SK-N-SH (cell line): ENCODE measurements at regions not wholly inside any gene's neighbourhood (a gene's known extent, or its start where the extent isn't known, plus 50 kb on each side); places are given as distances from the start of the nearest gene placed in this dataset.

Experiments used
- CTCF ChIA-PET: fragments of 300-600, 350-600 bp; formaldehyde crosslinking; extraction: SDS; loops from one replicate; lab custom pipeline; 2021; lab: Yijun Ruan, JAX
- POLR2A ChIA-PET: fragments of 350-600 bp; sonication (Branson Sonifier 250); formaldehyde crosslinking; extraction: SDS; loops from one replicate; lab custom pipeline; 2020; ENCODE audit warnings: antibody characterized with exemption, inconsistent platforms; lab: Yijun Ruan, JAX
- DNase-seq: peaks from one replicate; pipeline ENCODE4 v3.0.0; 2012
- H2AFZ ChIP-seq: fragments of 200-600 bp; sonication (generic); 2 replicates; pipeline ENCODE4 v1.8.1; 2016; ENCODE audit warnings: antibody characterized with exemption, mild to moderate bottlenecking, low read depth
- H3F3A ChIP-seq: fragments of 200-600 bp; sonication (generic); replicated peaks from 2 replicates; pipeline ENCODE3; 2016; ENCODE audit warnings: antibody characterized with exemption, mild to moderate bottlenecking; ENCODE audit not compliant: insufficient read depth
- H3K27ac ChIP-seq, 2 experiments: fragments of 200-500 bp in 1 of 2; fragments of 200-600 bp in 1 of 2; sonication (Bioruptor generic) in 1 of 2; sonication (generic), shearing (Covaris generic) in 1 of 2; 2 replicates each; pipeline versions ENCODE4 v1.5.1 to v1.6.1; 2014 to 2016; ENCODE audit warnings: low read depth in 2 of 2, inconsistent platforms in 1 of 2, low read length in 1 of 2, mild to moderate bottlenecking in 1 of 2, mixed read lengths in 1 of 2
- H3K27me3 ChIP-seq: fragments of 200-600 bp; sonication (generic), shearing (Covaris generic); 2 replicates; pipeline ENCODE4 v1.6.1; 2016; ENCODE audit warnings: mixed run types; ENCODE audit not compliant: insufficient read depth
- H3K36me3 ChIP-seq, 2 experiments: fragments of 200-500 bp in 1 of 2; fragments of 200-600 bp in 1 of 2; sonication (Bioruptor generic) in 1 of 2; sonication (generic) in 1 of 2; replicated peaks in 1 of 2; 2 replicates each; pipeline versions ENCODE3 to v1.5.1; 2014 to 2016; ENCODE audit warnings: low read length in 1 of 2, mild to moderate bottlenecking in 1 of 2; ENCODE audit not compliant: insufficient read depth in 2 of 2, control insufficient read depth in 1 of 2
- H3K4me1 ChIP-seq, 2 experiments: fragments of 200-500 bp in 1 of 2; fragments of 200-600 bp in 1 of 2; sonication (Bioruptor generic) in 1 of 2; sonication (generic), shearing (Covaris generic) in 1 of 2; 2 replicates each; pipeline versions ENCODE4 v1.5.1 to v1.6.1; 2014 to 2016; ENCODE audit warnings: low read depth in 1 of 2, low read length in 1 of 2, mixed run types in 1 of 2; ENCODE audit not compliant: insufficient read depth in 2 of 2, control insufficient read depth in 1 of 2
- H3K4me2 ChIP-seq: fragments of 200-600 bp; sonication (generic), shearing (Covaris generic); 2 replicates; pipeline ENCODE4 v1.6.1; 2017; ENCODE audit warnings: mixed run types
- H3K4me3 ChIP-seq, 2 experiments: fragments of 200-500 bp in 1 of 2; fragments of 200-600 bp in 1 of 2; sonication (Bioruptor generic) in 1 of 2; sonication (generic), shearing (Covaris generic) in 1 of 2; 2 replicates each; pipeline versions ENCODE4 v1.5.1 to v1.8.1; 2014 to 2016; ENCODE audit warnings: low read depth in 2 of 2, inconsistent platforms in 1 of 2, low read length in 1 of 2, mild to moderate bottlenecking in 1 of 2, mixed read lengths in 1 of 2, moderate library complexity in 1 of 2
- H3K79me2 ChIP-seq: fragments of 200-600 bp; sonication (generic); 2 replicates; pipeline ENCODE4 v1.8.1; 2017; ENCODE audit warnings: mild to moderate bottlenecking; ENCODE audit not compliant: insufficient read depth
- H3K9ac ChIP-seq: fragments of 200-600 bp; sonication (generic); 2 replicates; pipeline ENCODE4 v1.6.1; 2017; ENCODE audit warnings: mixed run types
- H3K9me2 ChIP-seq: fragments of 200-600 bp; sonication (generic); 2 replicates; pipeline ENCODE4 v1.6.1; 2017; ENCODE audit warnings: mixed run types
- H3K9me3 ChIP-seq: fragments of 200-600 bp; sonication (generic); 2 replicates; pipeline ENCODE4 v1.6.1; 2017; ENCODE audit warnings: mixed run types, mild to moderate bottlenecking, moderate library complexity
- H4K20me1 ChIP-seq: fragments of 200-600 bp; sonication (generic); 2 replicates; pipeline ENCODE4 v1.6.1; 2017; ENCODE audit warnings: mild to moderate bottlenecking, mixed run types; ENCODE audit not compliant: insufficient read depth
- EZH2phosphoT487 ChIP-seq: fragments of 200-600 bp; sonication (generic); IDR thresholded peaks from 2 replicates; pipeline ENCODE4 v1.6.1; 2017; ENCODE audit warnings: low read depth, mixed run types, mild to moderate bottlenecking, antibody characterized with exemption, moderate library complexity, borderline replicate concordance
- FOXJ3 ChIP-seq: sonication (generic); formaldehyde crosslinking; IDR thresholded peaks from 2 replicates; pipeline ENCODE4 v1.5.1; 2020; ENCODE audit warnings: mild to moderate bottlenecking, missing genetic modification reagents
- FOXM1 ChIP-seq: IDR thresholded peaks from 2 replicates; pipeline ENCODE4 v1.4.0; 2012; ENCODE audit warnings: low read depth, mild to moderate bottlenecking
- GATA2 ChIP-seq: sonication (generic); formaldehyde crosslinking; IDR thresholded peaks from 2 replicates; pipeline ENCODE4 v1.5.0; 2020; ENCODE audit warnings: mild to moderate bottlenecking, missing genetic modification reagents
- MAX ChIP-seq: IDR thresholded peaks from 2 replicates; pipeline ENCODE4 v1.4.0; 2012; ENCODE audit warnings: low read depth
- MEF2A ChIP-seq: IDR thresholded peaks from 2 replicates; pipeline ENCODE4 v1.4.0; 2012; ENCODE audit warnings: low read depth, borderline replicate concordance
- NFIC ChIP-seq: IDR thresholded peaks from 2 replicates; pipeline ENCODE4 v1.4.0; 2012; ENCODE audit warnings: borderline replicate concordance
- PBX3 ChIP-seq: IDR thresholded peaks from 2 replicates; pipeline ENCODE4; 2012
- RCOR1 ChIP-seq: fragments of 150-350 bp; IDR thresholded peaks from 2 replicates; pipeline ENCODE4 v1.6.1; 2017; ENCODE audit warnings: antibody characterized with exemption, low read length
- REST ChIP-seq: IDR thresholded peaks from 2 replicates; pipeline ENCODE4 v1.6.1; 2012; ENCODE audit warnings: mild to moderate bottlenecking, low read depth, low read length, moderate library complexity
- RXRA ChIP-seq: IDR thresholded peaks from 2 replicates; pipeline ENCODE4 v1.4.0; 2012; ENCODE audit warnings: low read depth, mild to moderate bottlenecking, borderline replicate concordance
- SIN3A ChIP-seq: IDR thresholded peaks from 2 replicates; pipeline ENCODE4 v1.6.1; 2012; ENCODE audit warnings: low read depth, mild to moderate bottlenecking, low read length, moderate library complexity, borderline replicate concordance
- TAF1 ChIP-seq: IDR thresholded peaks from 2 replicates; pipeline ENCODE4 v1.6.1; 2012; ENCODE audit warnings: low read depth, mild to moderate bottlenecking, low read length, moderate library complexity, borderline replicate concordance
- TEAD4 ChIP-seq: IDR thresholded peaks from 2 replicates; pipeline ENCODE4 v1.4.0; 2012; ENCODE audit warnings: mild to moderate bottlenecking, borderline replicate concordance; ENCODE audit not compliant: insufficient read depth
- WGBS: methylation state at CpG from one replicate; pipeline ENCODE4 v1.1.6; 2017; ENCODE audit warnings: low lambda C conversion rate; 5-methylcytosine and 5-hydroxymethylcytosine counted together
- TF ChIP-seq, protein P1 (sequence below): IDR thresholded peaks from 2 replicates; pipeline ENCODE4 v1.4.0; 2012; ENCODE audit warnings: low read depth, borderline replicate concordance
- TF ChIP-seq, protein P2 (sequence below): IDR thresholded peaks from 2 replicates; pipeline ENCODE4 v1.4.0; 2012; ENCODE audit warnings: low read depth, borderline replicate concordance

DNA sequence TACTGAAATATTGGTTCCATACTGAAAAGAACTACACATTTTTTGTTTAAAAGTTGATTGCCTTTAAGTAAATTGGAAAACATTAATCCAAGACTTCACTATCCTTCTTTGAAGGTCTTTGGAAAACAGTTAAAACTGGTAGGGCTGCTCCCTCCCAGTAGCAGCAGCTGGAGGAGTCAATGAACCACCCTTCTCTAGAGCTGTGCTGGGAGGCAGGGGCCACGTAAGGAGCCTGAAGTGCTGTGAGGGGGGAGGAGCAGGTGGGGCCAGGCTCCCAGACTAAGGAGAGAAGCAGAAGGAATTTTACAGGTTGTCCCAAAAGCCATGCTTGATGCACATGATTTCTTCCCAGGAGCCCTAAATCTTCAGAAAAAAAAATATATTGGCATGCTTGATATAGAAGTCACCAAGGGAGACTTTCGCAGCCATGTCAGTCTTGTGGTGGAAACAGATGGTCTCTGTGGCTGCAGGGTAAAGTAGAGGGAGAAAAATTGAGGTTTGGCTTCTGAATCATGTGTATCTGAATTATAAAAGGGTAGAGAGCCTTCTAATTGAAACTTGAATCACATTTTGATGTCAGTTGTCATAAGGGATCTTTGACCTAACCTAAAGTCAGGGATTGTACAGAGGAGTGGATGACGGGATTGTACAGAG lies 673.2 kb upstream of the FRG1 start:
- H3K4me1 ChIP-seq = no peaks in the 10 kb centered on the region
- no peak overlapping the region for H3K4me2 ChIP-seq
- no peaks in the 10 kb centered on the region for H3K9me3 ChIP-seq
- no peaks in the 10 kb centered on the region for H3K27me3 ChIP-seq
- 16% methylated on average over 3 of the region's 3 CpGs for WGBS
- no peak overlapping the region for H3K9ac ChIP-seq
- no peaks in the 10 kb centered on the region for H3K36me3 ChIP-seq
- TF ChIP-seq RXRA = no peak
- TF ChIP-seq PBX3 = no peak
- TF ChIP-seq MEF2A = no peak
- TF ChIP-seq FOXJ3 (CRISPR knock-in tag) = no peak
- TF ChIP-seq RCOR1 = no peak
- no peak for TF ChIP-seq SIN3A
- TF ChIP-seq, protein P1, sequence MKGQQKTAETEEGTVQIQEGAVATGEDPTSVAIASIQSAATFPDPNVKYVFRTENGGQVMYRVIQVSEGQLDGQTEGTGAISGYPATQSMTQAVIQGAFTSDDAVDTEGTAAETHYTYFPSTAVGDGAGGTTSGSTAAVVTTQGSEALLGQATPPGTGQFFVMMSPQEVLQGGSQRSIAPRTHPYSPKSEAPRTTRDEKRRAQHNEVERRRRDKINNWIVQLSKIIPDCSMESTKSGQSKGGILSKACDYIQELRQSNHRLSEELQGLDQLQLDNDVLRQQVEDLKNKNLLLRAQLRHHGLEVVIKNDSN = no peak
- no peak for TF ChIP-seq FOXM1
- no peak for TF ChIP-seq GATA2 (CRISPR knock-in tag)
- TF ChIP-seq MAX = no peak
- no peak for TF ChIP-seq EZH2phosphoT487
- TF ChIP-seq, protein P2, sequence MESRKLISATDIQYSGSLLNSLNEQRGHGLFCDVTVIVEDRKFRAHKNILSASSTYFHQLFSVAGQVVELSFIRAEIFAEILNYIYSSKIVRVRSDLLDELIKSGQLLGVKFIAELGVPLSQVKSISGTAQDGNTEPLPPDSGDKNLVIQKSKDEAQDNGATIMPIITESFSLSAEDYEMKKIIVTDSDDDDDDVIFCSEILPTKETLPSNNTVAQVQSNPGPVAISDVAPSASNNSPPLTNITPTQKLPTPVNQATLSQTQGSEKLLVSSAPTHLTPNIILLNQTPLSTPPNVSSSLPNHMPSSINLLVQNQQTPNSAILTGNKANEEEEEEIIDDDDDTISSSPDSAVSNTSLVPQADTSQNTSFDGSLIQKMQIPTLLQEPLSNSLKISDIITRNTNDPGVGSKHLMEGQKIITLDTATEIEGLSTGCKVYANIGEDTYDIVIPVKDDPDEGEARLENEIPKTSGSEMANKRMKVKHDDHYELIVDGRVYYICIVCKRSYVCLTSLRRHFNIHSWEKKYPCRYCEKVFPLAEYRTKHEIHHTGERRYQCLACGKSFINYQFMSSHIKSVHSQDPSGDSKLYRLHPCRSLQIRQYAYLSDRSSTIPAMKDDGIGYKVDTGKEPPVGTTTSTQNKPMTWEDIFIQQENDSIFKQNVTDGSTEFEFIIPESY = no peak
- no peak for TF ChIP-seq TEAD4
- TF ChIP-seq NFIC = no peak
- TF ChIP-seq TAF1 = no peak
- TF ChIP-seq REST = no peak
- H2AFZ ChIP-seq = no peak overlapping the region
- CTCF ChIA-PET = no interaction called here
- POLR2A ChIA-PET = no interaction called here
- H3K79me2 ChIP-seq = no peaks in the 10 kb centered on the region
- no peaks in the 10 kb centered on the region for H3F3A ChIP-seq
- H4K20me1 ChIP-seq = no peaks in the 10 kb centered on the region
- no peak overlapping the region for H3K27ac ChIP-seq
- DNase-seq = no peak
- no peaks in the 10 kb centered on the region for H3K9me2 ChIP-seq
- H3K4me3 ChIP-seq = no peak overlapping the region
